Natural killer cell (primary cell): ENCODE measurements at regions not wholly inside any gene's neighbourhood (a gene's known extent, or its start where the extent isn't known, plus 50 kb on each side); places are given as distances from the start of the nearest gene placed in this dataset.

Source experiments
- ATAC-seq, 3 donors: fragments of 150-1000 bp in 2 of 3; fragments of 200-7000 bp in 1 of 3; cut with Tn5 transposase; 1 replicate in 1 of 3; 2 replicates in 2 of 3; pipeline ENCODE4 v1.10.0; 2021; ENCODE audit warnings: mild to moderate bottlenecking in 2 of 3, moderate library complexity in 2 of 3
- DNase-seq, 2 donors: peaks; one replicate each; pipeline versions ENCODE4 v3.0.0 to v3.0.0-alpha.2; 2013 to 2021; ENCODE audit warnings: mixed read lengths in 1 of 2
- H3K27ac ChIP-seq: one replicate; pipeline ENCODE4 v1.5.1; 2013; ENCODE audit warnings: mild to moderate bottlenecking, low read length
- H3K27me3 ChIP-seq: one replicate; pipeline ENCODE4 v1.6.1; 2013; ENCODE audit warnings: low read length; ENCODE audit not compliant: control insufficient read depth, insufficient read depth
- H3K36me3 ChIP-seq: one replicate; pipeline ENCODE4 v1.6.1; 2013; ENCODE audit warnings: low read length; ENCODE audit not compliant: control insufficient read depth, insufficient read depth
- H3K4me1 ChIP-seq: one replicate; pipeline ENCODE4 v1.6.1; 2013; ENCODE audit warnings: low read length; ENCODE audit not compliant: control insufficient read depth, insufficient read depth
- H3K4me3 ChIP-seq: one replicate; pipeline ENCODE4 v1.5.1; 2013; ENCODE audit warnings: low read length
- H3K9me3 ChIP-seq: one replicate; pipeline ENCODE4 v1.6.1; 2013; ENCODE audit warnings: low read length; ENCODE audit not compliant: control insufficient read depth, insufficient read depth
- H3K27ac Mint-ChIP-seq, 2 donors: one replicate each; pipeline ENCODE4 v1.8.0; 2022; ENCODE audit warnings: mild to moderate bottlenecking in 2 of 2, mixed read lengths in 2 of 2, moderate library complexity in 1 of 2
- H3K27me3 Mint-ChIP-seq, 2 donors: one replicate each; pipeline ENCODE4 v1.8.0; 2022; ENCODE audit warnings: low read depth in 2 of 2, mixed read lengths in 2 of 2
- H3K36me3 Mint-ChIP-seq: one replicate; pipeline ENCODE4 v1.8.0; 2022; ENCODE audit warnings: mixed read lengths
- H3K4me1 Mint-ChIP-seq, 2 donors: one replicate each; pipeline ENCODE4 v1.8.0; 2022; ENCODE audit warnings: mixed read lengths in 2 of 2
- H3K4me3 Mint-ChIP-seq: one replicate; pipeline ENCODE4 v1.8.0; 2022; ENCODE audit warnings: mild to moderate bottlenecking, moderate library complexity, mixed read lengths
- H3K9me3 Mint-ChIP-seq, 2 donors: one replicate each; pipeline ENCODE4 v1.8.0; 2022; ENCODE audit warnings: mixed read lengths in 2 of 2
- WGBS: methylation state at CpG from one replicate; pipeline ENCODE4 v1.1.7; 2013; ENCODE audit warnings: missing lambda C conversion rate; ENCODE audit not compliant: insufficient coverage; 5-methylcytosine and 5-hydroxymethylcytosine counted together
- intact Hi-C: fragments of 100-400 bp; cut with micrococcal nuclease; formaldehyde crosslinking; loops from one replicate; pipeline ENCODE4 v1.14.2; 2022
- TF ChIP-seq, protein P1 (sequence below): fragments of 200-600 bp; IDR thresholded peaks from one replicate; pipeline ENCODE4 v1.8.0; 2022; ENCODE audit warnings: antibody characterized with exemption

DNA sequence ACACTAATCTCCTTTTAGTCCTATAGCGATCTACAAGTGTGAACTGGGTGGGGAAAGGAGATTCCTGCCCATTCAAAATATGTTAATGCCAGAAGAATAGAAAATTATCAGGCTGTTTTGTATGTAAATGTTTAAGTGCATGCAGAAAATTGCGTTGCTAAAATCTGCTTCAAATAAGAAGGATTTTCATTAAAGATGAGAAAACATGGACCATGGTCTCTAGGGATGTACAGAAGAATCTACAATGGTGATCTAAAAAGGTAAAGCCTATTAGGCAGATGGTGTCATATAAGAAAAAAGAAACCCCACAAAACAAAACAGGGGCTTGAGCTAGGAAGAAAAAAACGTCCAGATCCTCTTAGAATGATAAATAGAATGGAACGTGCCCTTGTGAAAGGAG is 287.5 kb upstream of the ROBO1 start:
- Mint-ChIP-seq H3K27me3 (no peaks in the 10 kb centered on the region), H3K27ac (no peak overlapping the region), H3K36me3 (peaks cover 20% of the 10 kb centered on the region), H3K4me3 (no peak overlapping the region), H3K4me1 (no peaks in the 10 kb centered on the region), H3K9me3 (peaks cover 15 to 22% of the 10 kb centered on the region in 2 donors)
- Histone ChIP-seq H3K27ac (no peak overlapping the region), H3K4me3 (no peak overlapping the region), H3K36me3 (no peaks in the 10 kb centered on the region), H3K4me1 (no peaks in the 10 kb centered on the region), H3K9me3 (peaks cover 14% of the 10 kb centered on the region), H3K27me3 (no peaks in the 10 kb centered on the region)
- 56% methylated on average over 3 of the region's 4 CpGs for WGBS
- intact Hi-C loops: no loop called here
- ATAC-seq (no peak), DNase-seq (no peak)
- TF ChIP-seq, protein P1, sequence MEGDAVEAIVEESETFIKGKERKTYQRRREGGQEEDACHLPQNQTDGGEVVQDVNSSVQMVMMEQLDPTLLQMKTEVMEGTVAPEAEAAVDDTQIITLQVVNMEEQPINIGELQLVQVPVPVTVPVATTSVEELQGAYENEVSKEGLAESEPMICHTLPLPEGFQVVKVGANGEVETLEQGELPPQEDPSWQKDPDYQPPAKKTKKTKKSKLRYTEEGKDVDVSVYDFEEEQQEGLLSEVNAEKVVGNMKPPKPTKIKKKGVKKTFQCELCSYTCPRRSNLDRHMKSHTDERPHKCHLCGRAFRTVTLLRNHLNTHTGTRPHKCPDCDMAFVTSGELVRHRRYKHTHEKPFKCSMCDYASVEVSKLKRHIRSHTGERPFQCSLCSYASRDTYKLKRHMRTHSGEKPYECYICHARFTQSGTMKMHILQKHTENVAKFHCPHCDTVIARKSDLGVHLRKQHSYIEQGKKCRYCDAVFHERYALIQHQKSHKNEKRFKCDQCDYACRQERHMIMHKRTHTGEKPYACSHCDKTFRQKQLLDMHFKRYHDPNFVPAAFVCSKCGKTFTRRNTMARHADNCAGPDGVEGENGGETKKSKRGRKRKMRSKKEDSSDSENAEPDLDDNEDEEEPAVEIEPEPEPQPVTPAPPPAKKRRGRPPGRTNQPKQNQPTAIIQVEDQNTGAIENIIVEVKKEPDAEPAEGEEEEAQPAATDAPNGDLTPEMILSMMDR: no peak

DNA sequence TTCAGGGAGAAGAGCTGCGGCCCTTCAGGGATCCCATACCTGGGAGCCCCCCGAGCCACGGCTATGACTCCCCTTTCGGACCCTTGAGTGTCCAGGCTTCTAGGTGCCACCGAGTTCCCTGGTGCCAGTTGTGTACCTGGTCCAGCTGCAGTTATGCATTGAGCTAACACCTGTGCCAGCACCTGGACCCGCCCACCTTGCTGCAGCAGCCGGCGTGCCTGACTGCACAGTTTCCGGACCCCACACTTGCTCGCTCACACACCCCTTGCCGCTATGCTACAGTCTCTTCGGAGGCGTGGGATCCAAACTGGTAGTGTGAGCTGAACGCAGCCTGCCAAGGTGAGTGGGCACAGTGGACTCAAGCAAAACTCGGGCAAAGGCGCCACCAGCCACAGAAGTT is 284.5 kb upstream of the ROBO1 start:
- TF ChIP-seq, protein P1: no peak
- Mint-ChIP-seq H3K4me1 (no peaks in the 10 kb centered on the region), H3K36me3 (peaks cover 21% of the 10 kb centered on the region), H3K27ac (no peak overlapping the region), H3K4me3 (no peak overlapping the region), H3K27me3 (no peaks in the 10 kb centered on the region), H3K9me3 (peaks cover 12 to 20% of the 10 kb centered on the region in 2 donors)
- no peaks in the 10 kb centered on the region for H3K36me3 ChIP-seq
- 94% methylated on average over 16 of the region's 16 CpGs for WGBS
- DNase-seq: no peak
- H3K27ac ChIP-seq: no peak overlapping the region
- H3K27me3 ChIP-seq: no peaks in the 10 kb centered on the region
- ATAC-seq: no peak
- no peak overlapping the region for H3K4me3 ChIP-seq
- intact Hi-C loops: no loop called here
- H3K9me3 ChIP-seq: peaks cover 14% of the 10 kb centered on the region
- H3K4me1 ChIP-seq: no peaks in the 10 kb centered on the region

DNA sequence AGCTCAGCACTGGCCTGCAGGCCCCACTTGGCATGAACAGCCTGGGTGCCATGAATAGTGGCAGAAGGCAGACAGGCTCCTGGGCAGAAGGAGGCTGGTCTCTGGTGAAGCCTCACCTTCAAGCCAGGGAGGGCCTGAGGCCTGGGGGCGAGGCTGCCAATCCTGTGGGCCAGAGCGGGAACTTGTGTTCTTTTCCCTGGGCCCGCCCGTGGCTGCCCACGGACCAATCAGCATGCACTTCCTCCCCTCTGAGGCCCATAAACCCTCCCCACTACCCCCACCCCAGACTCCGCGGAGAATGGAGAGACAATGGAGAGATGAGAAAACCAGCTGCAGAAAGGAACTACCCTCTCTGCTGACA is 283.8 kb upstream of the ROBO1 start:
- Histone ChIP-seq H3K27me3 (no peaks in the 10 kb centered on the region), H3K27ac (no peak overlapping the region), H3K4me1 (no peaks in the 10 kb centered on the region), H3K9me3 (peaks cover 14% of the 10 kb centered on the region), H3K36me3 (no peaks in the 10 kb centered on the region), H3K4me3 (no peak overlapping the region)
- Mint-ChIP-seq H3K4me3 (no peak overlapping the region), H3K27ac (no peak overlapping the region), H3K27me3 (no peaks in the 10 kb centered on the region), H3K9me3 (peaks cover 11 to 20% of the 10 kb centered on the region in 2 donors), H3K36me3 (peaks cover 21% of the 10 kb centered on the region), H3K4me1 (no peaks in the 10 kb centered on the region)
- 92% methylated on average over 7 of the region's 7 CpGs for WGBS
- ATAC-seq (no peak), DNase-seq (no peak)
- TF ChIP-seq, protein P1: no peak
- intact Hi-C loops: no loop called here

DNA sequence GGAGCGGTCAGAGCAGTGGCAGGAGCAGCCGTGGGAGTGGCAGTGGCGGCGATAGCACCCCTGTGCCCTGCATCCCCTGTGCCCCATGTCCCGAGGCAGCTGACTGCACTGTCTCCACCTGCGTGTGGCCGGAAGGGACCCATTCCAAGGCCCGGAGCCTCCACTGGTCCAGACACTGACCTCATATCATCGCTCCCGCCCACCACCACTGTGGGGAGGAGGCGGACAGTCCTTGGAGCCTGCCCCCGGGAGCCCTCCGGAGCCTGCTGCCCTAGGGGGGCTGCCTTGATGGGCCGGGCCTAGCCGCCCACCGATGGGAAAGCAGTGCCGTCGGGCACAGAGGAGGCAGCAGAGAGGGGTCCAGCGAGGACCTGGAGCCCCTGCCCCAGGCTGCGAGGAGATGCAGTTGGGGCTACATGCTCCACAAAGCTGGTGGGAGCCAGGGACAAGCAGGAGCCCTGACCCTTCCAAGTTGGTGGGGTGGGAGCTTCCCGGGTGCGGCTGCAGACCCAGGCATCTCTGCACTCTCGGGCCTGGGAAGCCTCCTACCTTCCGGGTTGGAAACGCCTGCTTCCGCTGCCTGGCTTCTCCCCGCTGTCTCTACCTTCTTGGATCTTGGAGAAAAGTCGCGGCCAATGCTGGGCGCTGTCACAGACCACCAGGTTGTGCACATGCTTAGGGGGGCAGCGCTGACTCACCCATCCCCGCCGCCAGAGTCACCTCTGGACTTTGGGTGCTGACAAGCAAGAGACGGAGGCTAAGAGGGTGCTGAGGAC is 283.2 kb upstream of the ROBO1 start:
- 92% methylated on average over 34 of the region's 34 CpGs for WGBS
- TF ChIP-seq, protein P1: no peak
- intact Hi-C loops: no loop called here
- no peaks in the 10 kb centered on the region for H3K4me1 ChIP-seq
- no peak overlapping the region for H3K4me3 ChIP-seq
- H3K9me3 ChIP-seq: peaks cover 14% of the 10 kb centered on the region
- no peak overlapping the region for H3K27ac Mint-ChIP-seq
- H3K27me3 Mint-ChIP-seq: no peaks in the 10 kb centered on the region
- no peak for DNase-seq
- no peaks in the 10 kb centered on the region for H3K4me1 Mint-ChIP-seq
- peaks cover 11 to 20% of the 10 kb centered on the region in 2 donors for H3K9me3 Mint-ChIP-seq
- H3K27ac ChIP-seq: no peak overlapping the region
- H3K4me3 Mint-ChIP-seq: no peak overlapping the region
- H3K36me3 ChIP-seq: no peaks in the 10 kb centered on the region
- H3K36me3 Mint-ChIP-seq: peaks cover 21% of the 10 kb centered on the region
- no peak for ATAC-seq
- no peaks in the 10 kb centered on the region for H3K27me3 ChIP-seq
